ENCODE measurements at regions not wholly inside any gene's neighbourhood (a gene's known extent, or its start where the extent isn't known, plus 50 kb on each side); places are given as distances from the start of the nearest gene placed in this dataset.

- TF ChIP-seq BHLHE40 (IDR thresholded peaks at IDR 0.05; ENCODE audit: borderline replicate concordance) = no peak
- TF ChIP-seq ELF4 (IDR thresholded peaks at IDR 0.05) = no peak
- TF ChIP-seq TARDBP (IDR thresholded peaks at IDR 0.05) = no peak
- no peak for TF ChIP-seq ARNT (IDR thresholded peaks at IDR 0.05)
Observed at GRCh38 chr6:145555084-145555483, 180.2 kb downstream of the EPM2A start.
